ENCODE measurements at regions not wholly inside any gene's neighbourhood (a gene's known extent, or its start where the extent isn't known, plus 50 kb on each side); places are given as distances from the start of the nearest gene placed in this dataset.

GRCh38 chr22:47361247-47361646 lies 598.8 kb downstream of the TBC1D22A start:
- no peak overlapping the region for H3K27ac ChIP-seq
- TF ChIP-seq, protein P1, sequence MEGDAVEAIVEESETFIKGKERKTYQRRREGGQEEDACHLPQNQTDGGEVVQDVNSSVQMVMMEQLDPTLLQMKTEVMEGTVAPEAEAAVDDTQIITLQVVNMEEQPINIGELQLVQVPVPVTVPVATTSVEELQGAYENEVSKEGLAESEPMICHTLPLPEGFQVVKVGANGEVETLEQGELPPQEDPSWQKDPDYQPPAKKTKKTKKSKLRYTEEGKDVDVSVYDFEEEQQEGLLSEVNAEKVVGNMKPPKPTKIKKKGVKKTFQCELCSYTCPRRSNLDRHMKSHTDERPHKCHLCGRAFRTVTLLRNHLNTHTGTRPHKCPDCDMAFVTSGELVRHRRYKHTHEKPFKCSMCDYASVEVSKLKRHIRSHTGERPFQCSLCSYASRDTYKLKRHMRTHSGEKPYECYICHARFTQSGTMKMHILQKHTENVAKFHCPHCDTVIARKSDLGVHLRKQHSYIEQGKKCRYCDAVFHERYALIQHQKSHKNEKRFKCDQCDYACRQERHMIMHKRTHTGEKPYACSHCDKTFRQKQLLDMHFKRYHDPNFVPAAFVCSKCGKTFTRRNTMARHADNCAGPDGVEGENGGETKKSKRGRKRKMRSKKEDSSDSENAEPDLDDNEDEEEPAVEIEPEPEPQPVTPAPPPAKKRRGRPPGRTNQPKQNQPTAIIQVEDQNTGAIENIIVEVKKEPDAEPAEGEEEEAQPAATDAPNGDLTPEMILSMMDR (conservative IDR thresholded peaks at IDR 0.05), result no peak

DNA sequence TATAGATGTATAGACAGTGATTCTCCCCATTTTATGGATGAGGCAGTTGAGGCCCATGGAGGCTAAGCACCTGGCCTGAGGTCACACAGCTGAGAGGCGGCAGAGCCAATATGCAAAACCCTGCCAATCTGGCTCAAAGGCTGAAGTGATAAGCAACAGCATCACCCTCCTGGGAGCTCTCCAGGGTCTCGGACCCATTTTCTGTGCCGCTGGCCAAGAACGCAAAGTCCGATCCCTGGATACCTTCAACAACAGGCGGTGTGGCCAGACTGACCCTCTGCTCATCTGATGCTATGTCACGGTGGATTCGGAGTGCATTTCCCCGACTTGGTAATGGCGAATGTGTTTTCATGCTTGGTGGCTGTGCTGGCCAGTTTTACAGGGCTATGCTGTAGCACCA lies 595.0 kb downstream of the TBC1D22A start:
- TF ChIP-seq, protein P1 (conservative IDR thresholded peaks at IDR 0.05), result no peak
- H3K27ac ChIP-seq, result no peak overlapping the region

GRCh38 chr22:47357086-47357485 lies 594.6 kb downstream of the TBC1D22A start:
- TF ChIP-seq, protein P1 (conservative IDR thresholded peaks at IDR 0.05), result no peak

GRCh38 chr22:47356511-47357011 lies 594.1 kb downstream of the TBC1D22A start:
- TF ChIP-seq, protein P1 (conservative IDR thresholded peaks at IDR 0.05), result no peak
- no peak overlapping the region for H3K27ac ChIP-seq

More at GRCh38 chr22:47357086-47357485, 594.6 kb downstream of the TBC1D22A start:
- no peak overlapping the region for H3K27ac ChIP-seq

GRCh38 chr22:47355776-47356510 lies 593.5 kb downstream of the TBC1D22A start:
- TF ChIP-seq, protein P1 (conservative IDR thresholded peaks at IDR 0.05), result no peak
- no peak overlapping the region for H3K27ac ChIP-seq

GRCh38 chr22:47355388-47355725 lies 592.9 kb downstream of the TBC1D22A start:
- TF ChIP-seq, protein P1 (conservative IDR thresholded peaks at IDR 0.05), result no peak
- H3K27ac ChIP-seq, result no peak overlapping the region

- TF ChIP-seq, protein P1 (conservative IDR thresholded peaks at IDR 0.05), result no peak
- no peak overlapping the region for H3K27ac ChIP-seq
These were observed 592.4 kb downstream of the TBC1D22A start for GRCh38 chr22:47354668-47355387.

Measured in VCaP (cell line).